BLaER1 treated with 17β-estradiol and CSF1 and Interleukin-3, amounts not matched to agents 10 nM and 100 nM (cell line): ENCODE measurements at regions not wholly inside any gene's neighbourhood (a gene's known extent, or its start where the extent isn't known, plus 50 kb on each side); places are given as distances from the start of the nearest gene placed in this dataset.

Experiments
- H3K27ac ChIP-seq, 11 experiments: shearing (Covaris generic); formaldehyde crosslinking; 2 replicates each; pipeline ENCODE4 v1.8.1; 2022
- H3K27me3 ChIP-seq, 11 experiments: shearing (Covaris generic); formaldehyde crosslinking; 2 replicates each; pipeline ENCODE4 v1.8.1; 2022
- H3K36me3 ChIP-seq, 11 experiments: shearing (Covaris generic); formaldehyde crosslinking; 2 replicates each; pipeline ENCODE4 v1.8.1; 2022
- H3K4me1 ChIP-seq, 10 experiments: shearing (Covaris generic); formaldehyde crosslinking; 2 replicates each; pipeline ENCODE4 v1.8.1; 2022
- H3K4me2 ChIP-seq, 11 experiments: shearing (Covaris generic); formaldehyde crosslinking; 2 replicates each; pipeline ENCODE4 v1.8.1; 2022
- H3K4me3 ChIP-seq, 10 experiments: shearing (Covaris generic); formaldehyde crosslinking; 2 replicates each; pipeline ENCODE4 v1.8.1; 2022
- H3K9ac ChIP-seq, 11 experiments: shearing (Covaris generic); formaldehyde crosslinking; 2 replicates each; pipeline ENCODE4 v1.8.1; 2022
- H3K9me3 ChIP-seq, 11 experiments: shearing (Covaris generic); formaldehyde crosslinking; replicated peaks in 1 of 11; 2 replicates each; pipeline ENCODE4 v1.8.1; 2022
- H4K20me1 ChIP-seq, 11 experiments: shearing (Covaris generic); formaldehyde crosslinking; 2 replicates each; pipeline ENCODE4 v1.8.1; 2022
- Cebpa-rat ChIP-seq, 11 experiments: shearing (Covaris generic); IDR thresholded peaks; 2 replicates each; pipeline ENCODE4 v1.8.1; 2022

GRCh38 chr3:66709532-66709931 lies 208.7 kb upstream of the LRIG1 start:
- Histone ChIP-seq H3K4me1 (no peaks in the 10 kb centered on the region), H3K36me3 (no peaks in the 10 kb centered on the region), H3K27ac (no peak overlapping the region), H3K4me3 (no peak overlapping the region), H3K27me3 (no peaks in the 10 kb centered on the region), H3K9ac (no peak overlapping the region), H4K20me1 (no peaks in the 10 kb centered on the region), H3K4me2 (no peak overlapping the region), H3K9me3 (no peaks in the 10 kb centered on the region)
- TF ChIP-seq Cebpa-rat (IDR thresholded peaks at IDR 0.05): no peak

DNA sequence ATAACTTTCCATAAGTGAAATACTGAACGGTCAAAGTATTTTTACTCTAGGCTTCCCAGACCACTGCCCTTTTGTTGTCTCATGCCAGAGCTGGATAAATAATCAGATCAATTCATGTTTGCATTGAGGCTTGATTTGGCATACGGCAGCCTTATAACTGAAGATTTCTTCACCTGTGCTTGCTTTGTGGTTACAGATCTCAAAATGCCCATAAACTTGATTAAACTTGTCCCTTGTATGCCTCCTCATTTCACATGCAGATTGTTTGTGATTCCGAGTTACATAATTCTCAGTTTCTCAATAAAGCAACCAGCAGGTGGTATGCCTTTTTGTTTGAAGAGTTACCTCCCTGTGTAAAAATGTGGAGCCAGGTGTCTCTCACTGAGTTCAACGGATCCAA lies 211.4 kb upstream of the LRIG1 start:
- Histone ChIP-seq H3K9me3 (no peaks in the 10 kb centered on the region), H3K27ac (no peak overlapping the region), H3K36me3 (no peaks in the 10 kb centered on the region), H4K20me1 (no peaks in the 10 kb centered on the region), H3K9ac (no peak overlapping the region), H3K4me3 (no peak overlapping the region), H3K4me2 (no peak overlapping the region), H3K4me1 (no peaks in the 10 kb centered on the region), H3K27me3 (no peaks in the 10 kb centered on the region)
- no peak for TF ChIP-seq Cebpa-rat (IDR thresholded peaks at IDR 0.05)

DNA sequence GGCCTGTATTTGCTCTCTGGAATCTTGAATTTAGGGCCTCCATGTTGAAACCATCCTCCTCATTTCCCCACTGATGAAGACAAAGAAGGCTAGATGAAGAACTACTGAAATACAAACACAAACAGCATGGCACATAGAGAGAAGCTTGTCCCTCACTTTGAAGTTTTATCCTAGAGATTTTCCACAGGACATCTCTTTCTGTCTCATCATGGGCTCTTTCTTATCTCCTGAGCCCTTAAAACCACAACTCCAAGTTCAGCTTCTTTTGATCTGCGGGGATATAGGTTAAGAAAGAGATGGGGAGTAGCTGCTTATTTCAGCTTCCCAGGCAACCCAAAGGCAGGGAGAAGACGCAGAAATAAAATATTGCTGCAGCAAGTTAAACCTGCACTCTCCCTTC lies 213.1 kb upstream of the LRIG1 start:
- Histone ChIP-seq H4K20me1 (no peaks in the 10 kb centered on the region), H3K4me3 (no peak overlapping the region), H3K27me3 (no peaks in the 10 kb centered on the region), H3K27ac (no peak overlapping the region), H3K9me3 (no peaks in the 10 kb centered on the region), H3K4me1 (peaks cover 0 to 8% (median 5%) of the 10 kb centered on the region in 10 experiments; a peak in 7 of 20 replicates), H3K9ac (no peak overlapping the region), H3K36me3 (no peaks in the 10 kb centered on the region), H3K4me2 (no peak overlapping the region)
- TF ChIP-seq Cebpa-rat (IDR thresholded peaks at IDR 0.05): no peak

- no peaks in the 10 kb centered on the region for H3K36me3 ChIP-seq
- H3K9me3 ChIP-seq: no peaks in the 10 kb centered on the region
- H3K27me3 ChIP-seq: no peaks in the 10 kb centered on the region; a peak in 1 of 22 replicates
- H3K4me3 ChIP-seq: no peak overlapping the region
- no peak overlapping the region for H3K27ac ChIP-seq
- H3K4me2 ChIP-seq: no peak overlapping the region
- TF ChIP-seq Cebpa-rat (IDR thresholded peaks at IDR 0.05): no peak
- H3K4me1 ChIP-seq: peaks cover 0 to 8% (median 6%) of the 10 kb centered on the region in 10 experiments; a peak in 13 of 20 replicates
- H3K9ac ChIP-seq: no peak overlapping the region
- H4K20me1 ChIP-seq: no peaks in the 10 kb centered on the region
Observed at GRCh38 chr3:66715806-66716205, 215.0 kb upstream of the LRIG1 start.

- Histone ChIP-seq H3K4me3 (no peak overlapping the region), H4K20me1 (no peaks in the 10 kb centered on the region), H3K27ac (no peak overlapping the region), H3K36me3 (no peaks in the 10 kb centered on the region), H3K9ac (no peak overlapping the region), H3K4me2 (peak overlapping the region in 8 of 11 experiments; percentile 7 to 45 (median 26); a peak in 8 of 22 replicates), H3K27me3 (no peaks in the 10 kb centered on the region; a peak in 1 of 22 replicates), H3K9me3 (no peaks in the 10 kb centered on the region), H3K4me1 (peaks cover 0 to 25% (median 7%) of the 10 kb centered on the region in 10 experiments; a peak in 13 of 20 replicates)
- no peak for TF ChIP-seq Cebpa-rat (IDR thresholded peaks at IDR 0.05)
Observed at GRCh38 chr3:66717806-66718205, 217.0 kb upstream of the LRIG1 start.

GRCh38 chr3:66719796-66720356 lies 219.1 kb upstream of the LRIG1 start:
- Histone ChIP-seq H3K9ac (no peak overlapping the region), H3K27me3 (no peaks in the 10 kb centered on the region; a peak in 1 of 22 replicates), H3K9me3 (no peaks in the 10 kb centered on the region; a peak in 1 of 22 replicates), H3K4me2 (no peak overlapping the region), H3K36me3 (no peaks in the 10 kb centered on the region), H4K20me1 (no peaks in the 10 kb centered on the region), H3K27ac (no peak overlapping the region), H3K4me1 (peaks cover 0 to 32% (median 7%) of the 10 kb centered on the region in 10 experiments; a peak in 13 of 20 replicates), H3K4me3 (no peak overlapping the region)
- TF ChIP-seq Cebpa-rat (IDR thresholded peaks at IDR 0.05): no peak

- no peak for TF ChIP-seq Cebpa-rat (IDR thresholded peaks at IDR 0.05)
- Histone ChIP-seq H3K4me1 (peaks cover 0 to 32% (median 7%) of the 10 kb centered on the region in 10 experiments; a peak in 13 of 20 replicates), H3K4me3 (no peak overlapping the region), H3K27me3 (no peaks in the 10 kb centered on the region; a peak in 1 of 22 replicates), H4K20me1 (no peaks in the 10 kb centered on the region), H3K27ac (no peak overlapping the region), H3K9me3 (no peaks in the 10 kb centered on the region; a peak in 1 of 22 replicates), H3K4me2 (peak overlapping the region in 3 of 11 experiments; percentile 20 to 74 (median 70); a peak in 5 of 22 replicates), H3K36me3 (no peaks in the 10 kb centered on the region), H3K9ac (no peak overlapping the region)
Observed at GRCh38 chr3:66720508-66720907, 219.7 kb upstream of the LRIG1 start.

DNA sequence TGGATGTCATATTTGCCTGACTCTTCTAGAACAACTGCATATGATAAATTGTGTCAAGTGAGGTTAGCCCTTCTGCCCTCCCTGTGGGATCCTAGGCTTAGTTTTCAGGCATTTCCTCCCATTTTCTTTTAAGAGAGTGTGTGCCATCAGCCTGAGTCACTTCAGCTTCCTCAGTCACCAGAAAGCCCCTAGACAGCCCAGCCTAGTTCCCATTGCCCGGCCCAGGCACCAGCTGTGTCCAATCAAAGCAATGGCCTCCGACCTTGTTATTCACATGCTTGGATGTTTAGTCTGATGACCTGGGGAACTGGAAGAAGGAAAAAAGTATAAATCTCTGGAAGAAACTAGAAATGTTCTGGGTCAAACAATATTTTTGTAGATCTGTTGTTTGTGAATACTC lies 221.9 kb upstream of the LRIG1 start:
- H3K4me2 ChIP-seq: peak overlapping the region in 2 of 11 experiments; percentile 20 to 37; a peak in 2 of 22 replicates
- no peak overlapping the region for H3K27ac ChIP-seq
- H3K4me1 ChIP-seq: peaks cover 0 to 32% (median 6%) of the 10 kb centered on the region in 10 experiments; a peak in 13 of 20 replicates
- no peak overlapping the region for H3K4me3 ChIP-seq
- H3K9ac ChIP-seq: no peak overlapping the region
- no peak for TF ChIP-seq Cebpa-rat (IDR thresholded peaks at IDR 0.05)
- H4K20me1 ChIP-seq: no peaks in the 10 kb centered on the region
- no peaks in the 10 kb centered on the region; a peak in 1 of 22 replicates for H3K27me3 ChIP-seq
- H3K36me3 ChIP-seq: no peaks in the 10 kb centered on the region
- H3K9me3 ChIP-seq: no peaks in the 10 kb centered on the region; a peak in 1 of 22 replicates

GRCh38 chr3:66723231-66723630 lies 222.4 kb upstream of the LRIG1 start:
- Histone ChIP-seq H3K36me3 (no peaks in the 10 kb centered on the region), H3K27me3 (no peaks in the 10 kb centered on the region; a peak in 1 of 22 replicates), H3K9ac (no peak overlapping the region), H3K27ac (no peak overlapping the region), H3K4me1 (peaks cover 0 to 32% (median under 1%) of the 10 kb centered on the region in 10 experiments; a peak in 9 of 20 replicates), H3K4me2 (peak overlapping the region in 2 of 11 experiments; percentile 20 to 37; a peak in 2 of 22 replicates), H3K4me3 (no peak overlapping the region), H3K9me3 (no peaks in the 10 kb centered on the region; a peak in 1 of 22 replicates), H4K20me1 (no peaks in the 10 kb centered on the region)
- TF ChIP-seq Cebpa-rat (IDR thresholded peaks at IDR 0.05): no peak
